ACC112 (cell line): ENCODE measurements at regions not wholly inside any gene's neighbourhood (a gene's known extent, or its start where the extent isn't known, plus 50 kb on each side); places are given as distances from the start of the nearest gene placed in this dataset.

Experiments
- H2AFZ ChIP-seq: fragments of 200-600 bp; sonication (generic); one replicate; pipeline ENCODE4 v1.6.0; 2017; ENCODE audit warnings: antibody characterized with exemption, low read length; ENCODE audit not compliant: unreplicated experiment
- H3K27ac ChIP-seq: fragments of 200-600 bp; sonication (generic); 2 replicates; pipeline ENCODE4 v1.5.1; 2014; ENCODE audit warnings: low read depth, mild to moderate bottlenecking, antibody characterized with exemption, low read length, moderate library complexity
- H3K27me3 ChIP-seq: fragments of 200-600 bp; sonication (generic); 2 replicates; pipeline ENCODE4 v1.6.1; 2014; ENCODE audit warnings: mild to moderate bottlenecking, antibody characterized with exemption, low read length, moderate library complexity, mixed read lengths; ENCODE audit not compliant: insufficient read depth
- H3K36me3 ChIP-seq: fragments of 200-600 bp; sonication (generic); 2 replicates; pipeline ENCODE4 v1.6.1; 2016; ENCODE audit warnings: mild to moderate bottlenecking, antibody characterized with exemption, low read length, moderate library complexity, mixed read lengths; ENCODE audit not compliant: insufficient read depth
- H3K4me1 ChIP-seq: fragments of 200-600 bp; sonication (generic); one replicate; pipeline ENCODE4 v1.6.1; 2016; ENCODE audit warnings: low read length, mixed read lengths; ENCODE audit not compliant: insufficient read depth, unreplicated experiment, control insufficient read depth
- H3K4me3 ChIP-seq: fragments of 200-600 bp; sonication (generic); 2 replicates; pipeline ENCODE4 v1.5.1; 2014; ENCODE audit warnings: mild to moderate bottlenecking, low read depth, low read length
- H3K79me2 ChIP-seq: fragments of 200-600 bp; sonication (generic); one replicate; pipeline ENCODE4 v1.6.0; 2016; ENCODE audit warnings: low read length; ENCODE audit not compliant: control insufficient read depth, unreplicated experiment, insufficient read depth

DNA sequence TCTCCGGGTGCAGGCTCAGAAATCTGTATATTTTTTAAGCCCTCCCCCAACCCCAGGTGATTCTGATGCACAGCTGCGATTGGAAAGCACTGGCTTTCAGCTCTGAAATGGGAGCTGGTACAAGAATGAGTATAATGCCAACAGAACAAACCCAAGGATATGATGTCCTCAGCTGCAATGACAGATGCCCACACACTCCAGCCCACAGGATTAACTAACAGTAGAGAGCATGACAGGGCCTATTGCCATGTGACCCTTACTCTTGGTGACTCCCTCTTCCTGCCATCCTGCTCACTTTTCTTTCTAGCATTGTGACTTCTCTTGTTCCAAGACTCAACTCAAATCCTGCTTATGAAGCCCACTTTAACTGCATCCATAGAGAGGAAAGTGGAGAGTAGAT, 174.5 kb downstream of the FGF18 start:
- Histone ChIP-seq H3K79me2 (no peaks in the 10 kb centered on the region), H3K4me1 (peaks cover 17% of the 10 kb centered on the region), H3K27me3 (peaks cover 17% of the 10 kb centered on the region), H3K36me3 (no peaks in the 10 kb centered on the region; the same call in 1 of the 2 replicates), H3K27ac (no peak overlapping the region), H3K4me3 (no peak overlapping the region), H2AFZ (no peak overlapping the region)

DNA sequence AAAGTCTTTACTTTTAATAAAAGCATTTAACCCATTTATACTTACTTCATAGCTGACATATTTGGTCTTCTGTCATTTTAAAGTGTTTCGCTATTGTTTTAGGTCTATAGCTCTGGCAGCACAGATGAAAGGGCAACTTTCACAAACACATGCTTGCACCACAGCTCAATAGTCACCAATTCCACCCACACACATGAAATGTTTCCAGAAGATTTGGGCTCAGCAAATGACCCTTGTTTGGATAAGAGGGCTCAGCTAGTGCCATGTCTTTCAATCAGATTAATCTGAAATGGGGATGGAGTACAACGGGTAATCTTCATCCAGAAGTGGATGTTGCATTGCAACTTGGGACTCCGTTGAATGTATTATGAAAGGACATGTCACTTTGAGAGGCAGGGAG, 176.0 kb downstream of the FGF18 start:
- H2AFZ ChIP-seq, result no peak overlapping the region
- H3K27me3 ChIP-seq, result 0 out of 2 replicates have a peak, but pooled peaks cover 3% of the 10 kb centered on the region
- H3K27ac ChIP-seq, result peak overlapping the region; percentile 64
- H3K79me2 ChIP-seq, result no peaks in the 10 kb centered on the region
- no peak overlapping the region for H3K4me3 ChIP-seq
- no peaks in the 10 kb centered on the region; the same call in 1 of the 2 replicates for H3K36me3 ChIP-seq
- H3K4me1 ChIP-seq, result peaks cover 17% of the 10 kb centered on the region

DNA sequence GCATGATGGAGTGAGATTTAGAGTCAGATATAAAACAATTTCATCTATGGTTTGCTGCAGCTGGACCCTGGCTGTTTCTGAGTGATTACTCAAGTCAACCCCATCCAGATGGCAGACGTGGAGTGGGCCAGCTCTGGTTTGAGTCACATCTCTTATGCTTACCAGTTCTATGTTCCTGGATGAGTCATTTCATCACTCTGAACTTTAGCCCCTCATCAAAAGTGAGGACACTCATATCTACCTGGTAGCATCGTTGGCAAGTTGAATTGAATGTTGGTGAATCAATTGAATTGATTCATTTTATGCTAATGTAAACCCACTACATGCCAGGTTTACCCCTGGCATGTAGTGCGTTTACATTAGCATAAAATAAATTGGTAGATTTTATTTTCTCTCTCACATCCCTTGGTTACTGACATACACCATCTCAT, 176.4 kb downstream of the FGF18 start:
- Histone ChIP-seq H3K36me3 (no peaks in the 10 kb centered on the region; the same call in 1 of the 2 replicates), H3K27me3 (0 out of 2 replicates have a peak, but pooled peaks cover 3% of the 10 kb centered on the region), H3K4me1 (peaks cover 17% of the 10 kb centered on the region), H2AFZ (no peak overlapping the region), H3K4me3 (no peak overlapping the region), H3K27ac (peak overlapping the region; percentile 64), H3K79me2 (no peaks in the 10 kb centered on the region)

DNA sequence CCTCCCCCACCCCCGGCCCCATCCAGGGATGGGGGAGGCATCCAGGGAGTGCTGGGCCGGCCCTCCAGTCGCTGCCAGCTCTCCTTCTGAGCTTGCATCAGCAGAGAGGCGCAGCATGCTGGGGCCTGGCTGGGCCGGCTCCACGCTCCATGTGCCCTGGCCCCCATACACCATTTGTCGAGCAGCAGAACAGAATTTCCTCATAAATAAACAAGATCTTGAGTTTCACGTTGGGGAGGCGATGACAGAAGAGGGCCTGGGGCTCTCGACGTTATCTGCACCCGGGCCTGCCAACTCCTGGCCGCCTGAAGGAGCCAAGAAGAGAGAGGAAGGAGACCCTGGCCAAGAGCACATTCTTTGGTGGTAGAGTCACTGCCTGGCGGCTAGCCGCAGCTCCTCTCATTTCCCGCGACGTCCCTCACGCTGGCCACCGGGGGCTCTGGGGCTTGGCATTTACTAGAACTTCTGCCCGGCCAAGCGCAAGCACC, 177.0 kb downstream of the FGF18 start:
- Histone ChIP-seq H3K27ac (peak overlapping the region; percentile 52), H3K4me1 (peaks cover 17% of the 10 kb centered on the region), H2AFZ (no peak overlapping the region), H3K4me3 (no peak overlapping the region), H3K79me2 (no peaks in the 10 kb centered on the region), H3K36me3 (no peaks in the 10 kb centered on the region; the same call in 1 of the 2 replicates), H3K27me3 (0 out of 2 replicates have a peak, but pooled peaks cover 5% of the 10 kb centered on the region)

DNA sequence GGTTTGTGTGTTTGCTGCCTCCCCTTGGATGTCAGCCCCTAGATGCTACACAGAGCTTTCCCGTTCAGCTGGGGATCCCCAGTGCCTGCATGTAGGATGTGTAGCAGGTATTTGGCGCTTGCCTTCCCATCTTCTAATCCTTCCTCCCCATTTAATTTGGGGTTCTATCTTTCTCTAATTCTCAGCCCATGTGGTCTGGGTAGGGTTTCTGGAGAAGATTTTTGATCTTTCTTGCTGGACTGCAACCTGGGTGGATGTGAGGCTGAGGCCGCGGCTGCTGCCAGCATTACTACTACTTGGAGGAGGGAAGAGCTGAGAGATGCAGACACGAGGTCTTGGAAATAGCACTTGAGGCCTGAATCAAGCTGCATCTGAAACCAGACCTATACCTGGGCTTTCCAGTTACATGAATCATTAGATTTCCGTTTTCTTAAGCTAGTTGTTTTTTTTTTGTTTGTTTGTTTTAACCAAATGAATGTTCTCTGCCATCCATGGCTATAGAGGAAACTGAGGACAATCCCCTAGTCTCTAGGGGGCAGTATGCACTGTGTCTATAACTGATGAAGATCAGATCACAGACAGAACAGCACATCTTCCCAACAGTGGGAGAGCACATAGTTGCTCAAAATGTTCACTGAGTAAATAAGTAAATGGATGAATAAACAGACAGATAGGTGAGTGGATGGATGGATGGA, 178.6 kb downstream of the FGF18 start:
- peaks cover 17% of the 10 kb centered on the region for H3K4me1 ChIP-seq
- H2AFZ ChIP-seq, result no peak overlapping the region

DNA sequence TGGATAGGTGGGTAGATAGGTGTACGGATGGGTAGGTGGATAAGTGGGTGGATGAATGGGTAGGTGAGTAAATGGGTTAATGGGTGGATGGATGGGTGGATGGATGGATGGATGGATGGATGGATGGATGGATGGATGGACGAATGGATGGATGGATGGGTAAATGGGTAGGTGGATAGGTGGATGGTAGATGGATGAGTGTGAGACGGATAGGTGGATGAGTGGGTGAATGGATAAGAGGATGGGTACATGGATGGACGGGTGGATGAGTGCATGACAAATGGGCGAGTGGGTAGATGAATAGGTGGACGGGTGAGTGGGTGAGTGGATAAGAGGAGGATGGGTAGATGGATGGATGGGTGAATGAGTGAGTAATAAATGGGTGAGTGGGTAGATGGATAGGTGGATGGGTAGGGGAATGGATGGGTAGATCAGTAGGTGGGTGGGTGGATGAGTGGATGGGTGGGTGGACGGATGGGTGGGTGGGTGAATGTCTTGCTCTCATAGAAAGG, 179.2 kb downstream of the FGF18 start:
- no peaks in the 10 kb centered on the region for H3K79me2 ChIP-seq
- H3K4me3 ChIP-seq, result no peak overlapping the region
- peaks cover 17% of the 10 kb centered on the region for H3K4me1 ChIP-seq
- H2AFZ ChIP-seq, result no peak overlapping the region
- H3K36me3 ChIP-seq, result no peaks in the 10 kb centered on the region; the same call in 1 of the 2 replicates
- peaks cover 24% of the 10 kb centered on the region; the same call in 1 of the 2 replicates for H3K27me3 ChIP-seq
- H3K27ac ChIP-seq, result no peak overlapping the region

More for the DNA sequence above, 178.6 kb downstream of the FGF18 start:
- Histone ChIP-seq H3K36me3 (no peaks in the 10 kb centered on the region; the same call in 1 of the 2 replicates), H3K27ac (no peak overlapping the region), H3K4me3 (no peak overlapping the region), H3K79me2 (no peaks in the 10 kb centered on the region), H3K27me3 (peaks cover 21% of the 10 kb centered on the region; the same call in 1 of the 2 replicates)

DNA sequence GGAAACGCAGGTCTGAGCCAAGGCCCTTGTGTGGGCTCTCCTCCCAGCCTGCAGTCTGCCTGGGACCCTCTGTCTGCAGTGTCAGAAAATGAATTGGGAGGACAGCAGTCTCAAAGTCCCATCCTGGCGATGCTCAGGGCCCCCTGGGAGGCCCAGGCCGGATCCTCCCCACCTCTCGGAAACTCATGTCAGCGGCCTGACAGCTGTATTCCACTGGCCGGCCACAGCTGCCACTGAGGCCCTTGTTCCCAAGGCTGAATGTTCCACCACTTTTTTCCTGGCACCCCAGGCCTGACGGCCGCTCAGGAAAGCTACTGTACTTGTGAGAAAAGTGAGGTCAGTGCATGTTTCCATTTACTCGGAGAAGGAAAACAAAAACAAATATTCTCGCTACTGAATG, 180.0 kb downstream of the FGF18 start:
- H3K4me3 ChIP-seq, result no peak overlapping the region
- H2AFZ ChIP-seq, result no peak overlapping the region
- peaks cover 31% of the 10 kb centered on the region for H3K27me3 ChIP-seq
- no peaks in the 10 kb centered on the region for H3K79me2 ChIP-seq
- H3K4me1 ChIP-seq, result peaks cover 17% of the 10 kb centered on the region
- no peak overlapping the region for H3K27ac ChIP-seq
- H3K36me3 ChIP-seq, result no peaks in the 10 kb centered on the region; the same call in 1 of the 2 replicates

DNA sequence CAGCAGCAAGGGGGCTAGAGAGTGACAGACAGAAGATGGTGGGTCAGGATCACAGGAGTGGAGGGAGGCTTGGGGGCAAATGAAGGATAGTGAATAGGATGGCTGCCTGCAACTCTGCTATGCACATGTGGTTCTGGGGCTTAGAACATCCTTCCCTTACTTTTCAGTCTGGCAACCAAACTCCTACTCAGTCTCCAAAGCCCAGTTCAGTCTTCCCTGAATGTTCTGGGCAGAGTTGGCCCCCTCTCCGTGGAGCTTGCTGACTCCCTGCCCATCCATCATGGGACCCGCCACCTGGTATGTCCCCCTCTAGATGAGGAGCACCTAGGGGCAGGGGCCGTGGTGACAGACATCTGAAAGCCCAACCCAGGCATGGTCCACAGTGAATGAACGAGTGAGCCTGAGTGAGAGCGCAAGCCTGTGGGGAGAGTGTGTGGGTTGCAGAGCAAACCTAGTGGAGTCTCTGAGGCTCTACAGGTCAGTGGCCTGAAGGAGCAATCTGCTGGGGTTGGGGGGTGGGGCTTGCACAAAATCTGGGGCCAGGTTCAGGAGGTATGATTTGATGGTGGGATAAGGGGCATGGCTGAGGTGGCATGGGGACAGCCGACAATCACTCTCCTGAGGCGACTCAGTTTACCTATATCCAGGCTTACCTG, 180.6 kb downstream of the FGF18 start:
- Histone ChIP-seq H2AFZ (no peak overlapping the region), H3K4me1 (peaks cover 16% of the 10 kb centered on the region), H3K36me3 (no peaks in the 10 kb centered on the region), H3K79me2 (no peaks in the 10 kb centered on the region), H3K27me3 (peaks cover 35% of the 10 kb centered on the region), H3K27ac (no peak overlapping the region), H3K4me3 (no peak overlapping the region)

DNA sequence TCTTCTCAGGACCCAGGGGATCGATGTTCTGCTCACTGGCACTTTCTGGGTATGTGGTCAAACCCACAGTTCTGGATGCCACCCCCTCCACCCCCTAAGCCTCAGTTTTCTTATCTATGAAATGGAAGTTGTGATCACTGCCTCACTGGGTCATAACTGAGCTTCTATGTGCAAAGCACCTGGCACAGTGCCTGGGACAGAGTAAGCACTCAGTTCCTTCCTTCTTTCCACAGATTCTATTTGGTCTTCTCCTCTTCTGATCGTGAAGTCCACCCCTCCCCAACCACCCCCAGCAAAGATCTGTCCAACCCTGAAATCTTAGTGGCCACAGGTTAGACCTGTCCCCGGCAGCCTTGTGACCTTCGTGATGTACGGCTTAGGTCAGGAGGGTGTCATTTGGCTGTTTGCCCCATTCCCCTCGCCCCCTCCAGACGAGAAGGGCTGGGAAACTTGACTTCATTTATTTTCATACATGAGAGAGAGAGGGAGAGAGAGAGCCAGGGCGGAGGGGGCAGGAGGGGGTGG, 181.4 kb downstream of the FGF18 start:
- Histone ChIP-seq H3K4me1 (peaks cover 11% of the 10 kb centered on the region), H3K27ac (no peak overlapping the region), H3K36me3 (no peaks in the 10 kb centered on the region), H3K4me3 (no peak overlapping the region), H2AFZ (no peak overlapping the region), H3K27me3 (peaks cover 35% of the 10 kb centered on the region), H3K79me2 (no peaks in the 10 kb centered on the region)

DNA sequence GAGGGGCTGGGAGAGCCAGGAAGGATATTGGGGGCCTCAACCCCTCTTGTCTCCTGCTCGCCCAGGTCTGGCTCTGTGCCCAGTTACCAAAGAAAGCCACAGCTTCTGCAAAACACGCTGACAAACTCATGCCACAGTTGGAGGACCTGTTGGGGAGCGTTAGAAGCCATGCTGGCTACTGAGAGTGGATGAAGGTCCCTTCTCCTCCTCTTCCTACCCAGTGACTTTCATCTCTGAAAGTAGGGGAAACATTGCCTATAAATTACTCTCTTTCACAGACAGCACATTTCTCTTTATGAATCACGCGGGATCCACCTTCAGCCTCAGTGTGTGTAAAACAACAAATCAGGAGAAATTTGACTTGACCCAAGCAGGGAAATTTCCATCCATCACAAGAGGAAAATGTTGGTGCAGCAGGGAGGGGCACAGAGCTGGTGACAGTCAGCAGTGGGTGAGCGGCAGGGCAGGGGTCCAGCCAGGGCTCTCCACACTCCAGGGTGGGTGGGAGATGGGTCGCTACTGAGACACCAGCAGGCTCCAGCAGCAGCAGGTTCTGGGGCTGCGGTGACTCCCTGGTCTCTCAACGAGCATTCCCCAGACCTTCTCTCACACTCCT, 181.9 kb downstream of the FGF18 start:
- Histone ChIP-seq H3K4me3 (no peak overlapping the region), H3K36me3 (no peaks in the 10 kb centered on the region), H3K27me3 (peaks cover 35% of the 10 kb centered on the region), H3K27ac (no peak overlapping the region), H3K4me1 (peaks cover 5% of the 10 kb centered on the region), H3K79me2 (no peaks in the 10 kb centered on the region), H2AFZ (no peak overlapping the region)
